IPS-18a (cell line): ENCODE measurements at regions not wholly inside any gene's neighbourhood (a gene's known extent, or its start where the extent isn't known, plus 50 kb on each side); places are given as distances from the start of the nearest gene placed in this dataset.

Experiments
- H3K27ac ChIP-seq: one replicate; pipeline ENCODE4 v1.5.1; 2013; ENCODE audit warnings: low read length
- H3K27me3 ChIP-seq: one replicate; pipeline ENCODE4 v1.6.1; 2013; ENCODE audit warnings: mild to moderate bottlenecking, low read length; ENCODE audit not compliant: control insufficient read depth, insufficient read depth
- H3K36me3 ChIP-seq: one replicate; pipeline ENCODE4 v1.6.1; 2013; ENCODE audit warnings: low read depth, low read length; ENCODE audit not compliant: control insufficient read depth
- H3K4me1 ChIP-seq: one replicate; pipeline ENCODE4 v1.6.1; 2013; ENCODE audit warnings: low read depth, low read length; ENCODE audit not compliant: control insufficient read depth
- H3K4me3 ChIP-seq: one replicate; pipeline ENCODE4 v1.5.1; 2013; ENCODE audit warnings: low read length
- H3K9ac ChIP-seq: one replicate; pipeline ENCODE4 v1.6.1; 2013; ENCODE audit warnings: mild to moderate bottlenecking, low read length, moderate library complexity
- H3K9me3 ChIP-seq: one replicate; pipeline ENCODE4 v1.6.1; 2013; ENCODE audit warnings: low read depth, low read length; ENCODE audit not compliant: control insufficient read depth

DNA sequence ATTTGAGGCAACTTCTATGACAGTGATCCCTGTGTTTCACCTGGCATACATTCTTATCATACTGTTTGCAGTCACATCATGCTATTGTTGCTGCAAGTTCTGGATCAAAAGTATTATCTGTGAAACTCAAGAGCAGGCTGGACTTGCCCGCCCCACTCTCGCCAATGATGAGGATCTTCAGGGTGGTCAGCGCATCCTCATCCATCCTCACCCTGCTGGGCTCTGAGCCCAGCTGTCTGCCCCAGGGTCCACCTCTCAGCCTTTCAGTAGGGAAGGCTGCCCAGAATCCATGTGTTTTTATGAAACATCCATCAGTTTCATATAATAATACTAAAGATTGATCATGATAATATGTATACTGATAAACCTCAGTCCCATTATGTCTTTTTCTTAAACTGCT is 55.4 kb upstream of the KIF5B start:
- Histone ChIP-seq H3K4me1 (no peaks in the 10 kb centered on the region), H3K9ac (no peak overlapping the region), H3K4me3 (no peak overlapping the region), H3K27ac (no peak overlapping the region), H3K27me3 (no peaks in the 10 kb centered on the region), H3K36me3 (no peaks in the 10 kb centered on the region), H3K9me3 (no peaks in the 10 kb centered on the region)

GRCh38 chr10:32110790-32111189 is 54.6 kb upstream of the KIF5B start:
- Histone ChIP-seq H3K4me3 (no peak overlapping the region), H3K27me3 (no peaks in the 10 kb centered on the region), H3K9ac (no peak overlapping the region), H3K36me3 (no peaks in the 10 kb centered on the region), H3K27ac (no peak overlapping the region), H3K4me1 (no peaks in the 10 kb centered on the region), H3K9me3 (no peaks in the 10 kb centered on the region)

DNA sequence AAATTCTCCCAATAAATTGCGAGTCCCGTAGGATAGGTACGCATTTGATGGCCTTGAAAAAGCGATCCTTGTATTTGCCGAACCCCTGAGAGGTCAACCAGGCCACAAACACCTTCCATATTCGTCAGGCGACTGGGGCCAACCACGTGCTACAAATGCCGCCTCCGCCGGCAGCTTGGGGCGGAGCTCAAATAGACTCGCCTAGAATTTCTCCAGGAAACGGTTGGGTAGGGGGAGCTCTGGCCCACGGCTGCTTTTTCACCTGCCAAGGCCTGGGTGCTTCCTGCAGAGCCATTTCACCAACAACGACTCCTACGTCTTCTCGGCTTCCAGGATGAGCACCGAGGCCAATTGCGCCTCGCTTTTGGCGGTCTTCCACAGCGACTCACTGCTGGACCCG is 53.4 kb upstream of the KIF5B start:
- H3K27me3 ChIP-seq = no peaks in the 10 kb centered on the region
- H3K4me1 ChIP-seq = no peaks in the 10 kb centered on the region
- no peak overlapping the region for H3K27ac ChIP-seq
- no peaks in the 10 kb centered on the region for H3K9me3 ChIP-seq
- no peaks in the 10 kb centered on the region for H3K36me3 ChIP-seq
- H3K4me3 ChIP-seq = no peak overlapping the region
- H3K9ac ChIP-seq = no peak overlapping the region
